ENCODE measurements at regions not wholly inside any gene's neighbourhood (a gene's known extent, or its start where the extent isn't known, plus 50 kb on each side); places are given as distances from the start of the nearest gene placed in this dataset.

DNA sequence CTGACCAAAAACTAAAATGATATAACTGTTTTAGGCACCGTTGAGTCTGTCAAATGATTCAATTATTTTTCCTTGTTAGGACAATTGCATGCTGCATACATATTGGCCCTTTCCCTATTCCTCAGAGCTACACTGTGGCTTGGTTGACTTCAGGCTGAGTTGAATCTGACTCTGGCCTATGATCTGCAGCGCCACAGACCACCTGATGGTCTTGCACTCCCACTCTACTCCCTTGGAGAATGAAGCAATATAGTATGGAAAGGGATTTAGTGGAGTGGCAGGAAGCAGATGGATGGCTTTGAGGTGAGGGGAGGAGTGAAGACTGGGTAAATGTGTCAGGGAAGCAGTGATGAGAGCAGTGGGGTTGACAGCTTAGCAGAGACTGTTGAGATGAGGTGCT lies 579.0 kb upstream of the STXBP6 start:
- Histone ChIP-seq H3K27me3 (ENCODE audit: control insufficient read depth, insufficient read depth, low read length) (no peaks in the 10 kb centered on the region), H3K9me3 (ENCODE audit: control insufficient read depth, low read length) (no peaks in the 10 kb centered on the region), H3K4me3 (ENCODE audit: low read depth, low read length) (no peak overlapping the region), H3K4me1 (no peaks in the 10 kb centered on the region), H2AFZ (no peak overlapping the region), H3K27ac (no peak overlapping the region), H3K36me3 (ENCODE audit: control insufficient read depth, insufficient read depth, low read length) (no peaks in the 10 kb centered on the region), H3K4me2 (ENCODE audit: low read length) (no peak overlapping the region), H3K79me2 (no peaks in the 10 kb centered on the region), H3K9ac (no peak overlapping the region)
- no peak for TF ChIP-seq CTCF (IDR thresholded peaks at IDR 0.05)

GRCh38 chr14:25628390-25628789 lies 578.4 kb upstream of the STXBP6 start:
- H3K4me3 ChIP-seq (ENCODE audit: low read depth, low read length), result no peak overlapping the region
- no peak overlapping the region for H3K4me2 ChIP-seq (ENCODE audit: low read length)
- no peaks in the 10 kb centered on the region for H3K36me3 ChIP-seq (ENCODE audit: control insufficient read depth, insufficient read depth, low read length)
- H3K27ac ChIP-seq, result no peak overlapping the region
- no peaks in the 10 kb centered on the region for H3K4me1 ChIP-seq
- no peaks in the 10 kb centered on the region for H3K79me2 ChIP-seq
- H3K27me3 ChIP-seq (ENCODE audit: control insufficient read depth, insufficient read depth, low read length), result no peaks in the 10 kb centered on the region
- TF ChIP-seq CTCF (IDR thresholded peaks at IDR 0.05), result no peak
- no peaks in the 10 kb centered on the region for H3K9me3 ChIP-seq (ENCODE audit: control insufficient read depth, low read length)
- no peak overlapping the region for H2AFZ ChIP-seq
- H3K9ac ChIP-seq, result no peak overlapping the region

GRCh38 chr14:25626986-25627385 lies 577.0 kb upstream of the STXBP6 start:
- no peak overlapping the region for H3K9ac ChIP-seq
- H3K9me3 ChIP-seq (ENCODE audit: control insufficient read depth, low read length), result no peaks in the 10 kb centered on the region
- no peaks in the 10 kb centered on the region for H3K79me2 ChIP-seq
- TF ChIP-seq CTCF (IDR thresholded peaks at IDR 0.05), result no peak
- H3K4me1 ChIP-seq, result no peaks in the 10 kb centered on the region
- no peak overlapping the region for H3K4me2 ChIP-seq (ENCODE audit: low read length)
- H3K27ac ChIP-seq, result no peak overlapping the region
- no peak overlapping the region for H3K4me3 ChIP-seq (ENCODE audit: low read depth, low read length)
- H2AFZ ChIP-seq, result no peak overlapping the region
- no peaks in the 10 kb centered on the region for H3K27me3 ChIP-seq (ENCODE audit: control insufficient read depth, insufficient read depth, low read length)
- H3K36me3 ChIP-seq (ENCODE audit: control insufficient read depth, insufficient read depth, low read length), result no peaks in the 10 kb centered on the region

DNA sequence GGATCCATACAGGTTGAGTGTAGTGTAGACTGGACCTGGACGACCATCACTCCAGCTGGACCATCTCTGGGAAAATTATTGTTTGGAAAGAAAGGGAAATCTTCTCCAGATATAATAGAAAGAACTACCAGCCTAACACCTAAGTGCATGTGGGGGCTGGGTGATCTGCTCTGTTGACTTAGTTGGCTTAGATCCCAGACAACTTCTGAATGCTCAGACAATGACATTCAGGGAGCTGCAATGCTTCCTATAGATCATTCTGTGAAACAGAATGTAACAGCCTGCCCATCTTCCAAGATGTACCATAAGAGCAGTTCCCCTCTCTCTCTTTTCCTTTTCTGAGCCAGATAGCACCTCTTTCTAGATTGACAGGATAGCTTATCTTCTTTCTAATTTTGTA lies 572.8 kb upstream of the STXBP6 start:
- no peak for TF ChIP-seq CTCF (IDR thresholded peaks at IDR 0.05)
- H2AFZ ChIP-seq, result no peak overlapping the region
- H3K36me3 ChIP-seq (ENCODE audit: control insufficient read depth, insufficient read depth, low read length), result no peaks in the 10 kb centered on the region
- H3K4me1 ChIP-seq, result no peaks in the 10 kb centered on the region
- no peaks in the 10 kb centered on the region for H3K79me2 ChIP-seq
- no peaks in the 10 kb centered on the region for H3K27me3 ChIP-seq (ENCODE audit: control insufficient read depth, insufficient read depth, low read length)
- H3K27ac ChIP-seq, result no peak overlapping the region
- no peaks in the 10 kb centered on the region for H3K9me3 ChIP-seq (ENCODE audit: control insufficient read depth, low read length)
- no peak overlapping the region for H3K9ac ChIP-seq
- no peak overlapping the region for H3K4me3 ChIP-seq (ENCODE audit: low read depth, low read length)
- no peak overlapping the region for H3K4me2 ChIP-seq (ENCODE audit: low read length)

DNA sequence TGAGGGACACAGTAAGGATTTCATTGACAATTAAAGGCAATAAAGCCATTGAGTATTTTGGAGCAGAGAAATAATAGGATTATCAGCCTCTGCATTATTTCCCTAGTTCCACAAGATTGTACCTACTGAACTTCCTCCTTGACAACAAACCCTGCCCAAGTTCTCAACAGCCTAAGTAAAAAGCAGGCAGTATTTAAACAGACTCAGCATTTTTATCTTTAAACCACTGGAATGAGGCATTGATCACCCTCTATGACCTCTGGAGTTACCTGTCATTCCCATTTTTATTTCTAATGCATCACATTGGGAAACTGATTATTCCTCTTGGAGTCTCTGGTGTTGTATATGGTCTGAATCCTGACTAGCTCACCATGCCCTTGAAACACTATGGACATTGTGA lies 570.6 kb upstream of the STXBP6 start:
- H3K4me1 ChIP-seq, result no peaks in the 10 kb centered on the region
- H3K4me2 ChIP-seq (ENCODE audit: low read length), result no peak overlapping the region
- H3K79me2 ChIP-seq, result no peaks in the 10 kb centered on the region
- H3K9me3 ChIP-seq (ENCODE audit: control insufficient read depth, low read length), result no peaks in the 10 kb centered on the region
- no peak overlapping the region for H3K4me3 ChIP-seq (ENCODE audit: low read depth, low read length)
- no peak overlapping the region for H3K27ac ChIP-seq
- no peak overlapping the region for H2AFZ ChIP-seq
- no peaks in the 10 kb centered on the region for H3K27me3 ChIP-seq (ENCODE audit: control insufficient read depth, insufficient read depth, low read length)
- TF ChIP-seq CTCF (IDR thresholded peaks at IDR 0.05), result no peak
- H3K9ac ChIP-seq, result no peak overlapping the region
- no peaks in the 10 kb centered on the region for H3K36me3 ChIP-seq (ENCODE audit: control insufficient read depth, insufficient read depth, low read length)

Measured in parathyroid adenoma (tissue), 2 donors.